Fibroblast of lung (primary cell): ENCODE measurements at regions not wholly inside any gene's neighbourhood (a gene's known extent, or its start where the extent isn't known, plus 50 kb on each side); places are given as distances from the start of the nearest gene placed in this dataset.
A peak's percentile ranks its signal among the peaks of the same experiment; 100 is the strongest.

Source experiments
- DNase-seq, 2 donors: peaks; one replicate each; pipeline versions ENCODE4 v3.0.0 to v3.0.0-alpha.2; 2010; ENCODE audit warnings: low read depth in 2 of 2
- H2AFZ ChIP-seq: 2 replicates; pipeline ENCODE4 v1.5.1; 2012; ENCODE audit warnings: low read length, control low read depth, inconsistent platforms
- H3K27ac ChIP-seq: 2 replicates; pipeline ENCODE4 v1.5.1; 2011; ENCODE audit warnings: low read length, control low read depth; ENCODE audit not compliant: insufficient read depth
- H3K27me3 ChIP-seq: 2 replicates; pipeline ENCODE4 v1.5.1; 2011; ENCODE audit warnings: mild to moderate bottlenecking, low read length; ENCODE audit not compliant: control insufficient read depth, insufficient read depth
- H3K36me3 ChIP-seq: 2 replicates; pipeline ENCODE4 v1.5.1; 2011; ENCODE audit warnings: low read length; ENCODE audit not compliant: control insufficient read depth, insufficient read depth
- H3K4me1 ChIP-seq: 2 replicates; pipeline ENCODE4 v1.5.1; 2011; ENCODE audit warnings: low read length; ENCODE audit not compliant: control insufficient read depth, insufficient read depth; ENCODE audit errors: extremely low read depth
- H3K4me2 ChIP-seq: 2 replicates; pipeline ENCODE4 v1.5.1; 2011; ENCODE audit warnings: low read length, control low read depth; ENCODE audit not compliant: insufficient read depth; ENCODE audit errors: extremely low read depth
- H3K4me3 ChIP-seq, 4 experiments: fragments of 200-600 bp in 1 of 4; sonication (generic) in 1 of 4; replicated peaks in 1 of 4; 2 replicates each; pipeline ENCODE4 v1.5.1; 2011 to 2016; ENCODE audit warnings: low read length in 4 of 4, low read depth in 3 of 4, mild to moderate bottlenecking in 3 of 4, control low read depth in 2 of 4, inconsistent platforms in 1 of 4, mixed read lengths in 1 of 4; ENCODE audit not compliant: insufficient read depth in 1 of 4; ENCODE audit errors: control extremely low read depth in 1 of 4
- H3K79me2 ChIP-seq: 2 replicates; pipeline ENCODE4 v1.5.1; 2012; ENCODE audit warnings: mild to moderate bottlenecking, low read length, inconsistent platforms; ENCODE audit not compliant: control insufficient read depth, insufficient read depth
- H3K9ac ChIP-seq: 2 replicates; pipeline ENCODE4 v1.5.1; 2011; ENCODE audit warnings: mild to moderate bottlenecking, low read length, control low read depth; ENCODE audit not compliant: insufficient read depth
- H3K9me3 ChIP-seq: 2 replicates; pipeline ENCODE4 v1.5.1; 2012; ENCODE audit warnings: low read depth, low read length; ENCODE audit not compliant: control insufficient read depth, insufficient read depth
- H4K20me1 ChIP-seq: 2 replicates; pipeline ENCODE4 v1.5.1; 2011; ENCODE audit warnings: low read length; ENCODE audit not compliant: control insufficient read depth, insufficient read depth; ENCODE audit errors: extremely low read depth
- EZH2 ChIP-seq: IDR thresholded peaks from 2 replicates; pipeline ENCODE4 v1.5.1; 2012; ENCODE audit warnings: low read length, control low read depth, mild to moderate bottlenecking; ENCODE audit errors: missing control alignments
- TF ChIP-seq, protein P1 (sequence below), 2 donors: IDR thresholded peaks in 1 of 2; conservative IDR thresholded peaks in 1 of 2; 1 replicate in 1 of 2; 2 replicates in 1 of 2; pipeline ENCODE4 v1.5.1; 2011 to 2012; ENCODE audit warnings: low read length in 2 of 2, control low read depth in 1 of 2, inconsistent platforms in 1 of 2, low read depth in 1 of 2, mild to moderate bottlenecking in 1 of 2

DNA sequence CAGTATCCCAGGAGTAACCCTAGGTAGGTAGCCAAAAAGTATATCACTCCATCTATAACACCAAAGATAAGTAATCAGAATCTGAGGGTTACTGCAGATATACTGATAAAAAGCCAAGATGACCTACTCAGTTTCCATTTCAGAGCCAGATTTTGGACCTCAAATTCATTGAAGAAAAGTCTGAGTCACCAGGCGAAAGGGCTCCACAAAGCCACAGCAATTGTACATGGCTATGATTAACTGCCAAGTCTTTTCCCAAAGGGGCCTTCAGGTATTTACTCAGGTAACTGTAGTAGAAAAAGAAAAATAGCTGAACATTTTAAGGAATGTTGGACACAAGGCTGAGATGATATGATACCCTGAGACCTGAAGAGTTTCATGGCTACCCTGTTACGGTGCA lies 75.6 kb upstream of the KCNH7 start:
- H3K4me1 ChIP-seq, result no peaks in the 10 kb centered on the region
- TF ChIP-seq, protein P1, sequence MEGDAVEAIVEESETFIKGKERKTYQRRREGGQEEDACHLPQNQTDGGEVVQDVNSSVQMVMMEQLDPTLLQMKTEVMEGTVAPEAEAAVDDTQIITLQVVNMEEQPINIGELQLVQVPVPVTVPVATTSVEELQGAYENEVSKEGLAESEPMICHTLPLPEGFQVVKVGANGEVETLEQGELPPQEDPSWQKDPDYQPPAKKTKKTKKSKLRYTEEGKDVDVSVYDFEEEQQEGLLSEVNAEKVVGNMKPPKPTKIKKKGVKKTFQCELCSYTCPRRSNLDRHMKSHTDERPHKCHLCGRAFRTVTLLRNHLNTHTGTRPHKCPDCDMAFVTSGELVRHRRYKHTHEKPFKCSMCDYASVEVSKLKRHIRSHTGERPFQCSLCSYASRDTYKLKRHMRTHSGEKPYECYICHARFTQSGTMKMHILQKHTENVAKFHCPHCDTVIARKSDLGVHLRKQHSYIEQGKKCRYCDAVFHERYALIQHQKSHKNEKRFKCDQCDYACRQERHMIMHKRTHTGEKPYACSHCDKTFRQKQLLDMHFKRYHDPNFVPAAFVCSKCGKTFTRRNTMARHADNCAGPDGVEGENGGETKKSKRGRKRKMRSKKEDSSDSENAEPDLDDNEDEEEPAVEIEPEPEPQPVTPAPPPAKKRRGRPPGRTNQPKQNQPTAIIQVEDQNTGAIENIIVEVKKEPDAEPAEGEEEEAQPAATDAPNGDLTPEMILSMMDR (conservative IDR thresholded peaks at IDR 0.05 in 1 of 2, IDR thresholded peaks at IDR 0.05 in 1 of 2; ENCODE audit: low read depth in 1 of 2, low read length in 2 of 2), result no peak
- no peak for TF ChIP-seq EZH2
- DNase-seq, result peak in 1 of 2 donors; percentile 45

DNA sequence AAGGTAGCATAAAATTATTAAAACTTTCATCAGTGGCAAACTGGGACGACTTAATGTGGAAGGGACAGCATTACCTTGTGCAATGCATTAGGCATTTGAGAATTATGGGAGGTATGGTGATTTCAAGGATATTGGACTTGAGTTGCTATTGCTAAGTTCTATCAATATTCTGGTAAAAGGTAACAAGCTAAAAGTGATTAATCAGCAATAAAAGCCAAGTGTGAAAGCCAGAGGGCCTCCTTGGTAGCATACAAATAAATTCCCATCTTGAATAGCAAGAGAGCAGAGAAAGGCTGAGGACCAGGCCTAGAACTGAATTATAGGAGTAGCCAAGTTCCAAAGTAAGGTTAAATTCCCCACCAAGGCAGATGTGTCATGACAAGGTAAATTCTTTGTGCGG lies 74.2 kb upstream of the KCNH7 start:
- Histone ChIP-seq H3K9me3 (no peaks in the 10 kb centered on the region), H3K79me2 (no peaks in the 10 kb centered on the region), H3K4me1 (no peaks in the 10 kb centered on the region), H3K4me3 (no peak overlapping the region), H2AFZ (no peak overlapping the region), H3K27me3 (no peaks in the 10 kb centered on the region), H4K20me1 (no peaks in the 10 kb centered on the region), H3K36me3 (no peaks in the 10 kb centered on the region), H3K9ac (no peak overlapping the region), H3K4me2 (no peak overlapping the region), H3K27ac (no peak overlapping the region)
- TF ChIP-seq EZH2, result no peak
- TF ChIP-seq, protein P1 (conservative IDR thresholded peaks at IDR 0.05 in 1 of 2, IDR thresholded peaks at IDR 0.05 in 1 of 2; ENCODE audit: low read depth in 1 of 2, low read length in 2 of 2), result no peak
- DNase-seq, result no peak

More for the DNA sequence above, 75.6 kb upstream of the KCNH7 start:
- H3K27me3 ChIP-seq, result no peaks in the 10 kb centered on the region
- no peak overlapping the region for H3K4me2 ChIP-seq
- no peaks in the 10 kb centered on the region for H3K36me3 ChIP-seq
- no peaks in the 10 kb centered on the region for H4K20me1 ChIP-seq
- no peak overlapping the region for H3K9ac ChIP-seq
- H3K27ac ChIP-seq, result no peak overlapping the region
- no peak overlapping the region for H2AFZ ChIP-seq
- H3K4me3 ChIP-seq, result no peak overlapping the region
- H3K79me2 ChIP-seq, result no peaks in the 10 kb centered on the region
- H3K9me3 ChIP-seq, result no peaks in the 10 kb centered on the region

DNA sequence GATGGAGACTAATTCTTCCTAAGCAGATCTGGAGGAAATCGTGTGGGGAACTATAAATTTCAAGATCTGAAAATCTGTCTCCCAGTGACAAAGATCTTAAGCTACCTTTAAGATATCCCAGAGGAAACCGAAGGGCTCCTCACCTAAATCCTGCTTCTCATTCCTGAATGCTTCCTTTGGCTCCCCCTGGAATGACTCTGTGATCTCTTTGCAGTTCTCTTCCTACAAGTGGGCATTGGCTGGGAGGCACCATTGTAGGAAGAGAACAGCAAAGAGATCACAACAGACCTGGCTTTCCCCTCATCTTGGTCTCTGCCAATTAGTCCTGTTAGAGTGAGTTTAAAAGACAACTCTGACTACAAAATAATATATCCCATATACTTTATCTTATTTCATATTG lies 70.0 kb upstream of the KCNH7 start:
- no peaks in the 10 kb centered on the region for H3K27me3 ChIP-seq
- no peaks in the 10 kb centered on the region for H3K4me1 ChIP-seq
- no peak overlapping the region for H3K27ac ChIP-seq
- no peak overlapping the region for H3K9ac ChIP-seq
- no peak overlapping the region for H3K4me2 ChIP-seq
- H3K4me3 ChIP-seq, result no peak overlapping the region
- H4K20me1 ChIP-seq, result no peaks in the 10 kb centered on the region
- no peak for DNase-seq
- TF ChIP-seq, protein P1 (conservative IDR thresholded peaks at IDR 0.05 in 1 of 2, IDR thresholded peaks at IDR 0.05 in 1 of 2; ENCODE audit: low read depth in 1 of 2, low read length in 2 of 2), result no peak
- no peak for TF ChIP-seq EZH2
- no peaks in the 10 kb centered on the region for H3K36me3 ChIP-seq
- no peaks in the 10 kb centered on the region for H3K79me2 ChIP-seq
- no peak overlapping the region for H2AFZ ChIP-seq
- no peaks in the 10 kb centered on the region for H3K9me3 ChIP-seq
